OCI-LY1 (cell line): ENCODE measurements at regions not wholly inside any gene's neighbourhood (a gene's known extent, or its start where the extent isn't known, plus 50 kb on each side); places are given as distances from the start of the nearest gene placed in this dataset.

Experiments used
- H2AFZ ChIP-seq: fragments of 200-600 bp; sonication (generic), shearing (Covaris generic); 2 replicates; pipeline ENCODE4 v1.6.0; 2014; ENCODE audit warnings: antibody characterized with exemption, mild to moderate bottlenecking, low read length
- H3F3A ChIP-seq: fragments of 200-600 bp; sonication (generic), shearing (Covaris generic); 2 replicates; pipeline ENCODE4 v1.6.0; 2014; ENCODE audit warnings: mild to moderate bottlenecking, antibody characterized with exemption, low read length, moderate library complexity; ENCODE audit not compliant: insufficient read depth
- H3K27ac ChIP-seq: fragments of 200-600 bp; sonication (generic); 2 replicates; pipeline ENCODE4 v1.5.1; 2014; ENCODE audit warnings: low read length, mixed run types, mild to moderate bottlenecking, low read depth; ENCODE audit not compliant: poor library complexity, severe bottlenecking
- H3K27me3 ChIP-seq: fragments of 200-600 bp; sonication (generic); 2 replicates; pipeline ENCODE4 v1.6.0; 2014; ENCODE audit warnings: antibody characterized with exemption, mild to moderate bottlenecking, low read length, moderate library complexity; ENCODE audit not compliant: insufficient read depth
- H3K36me3 ChIP-seq: fragments of 200-600 bp; sonication (generic); 2 replicates; pipeline ENCODE4 v1.6.1; 2014; ENCODE audit warnings: mild to moderate bottlenecking, antibody characterized with exemption, low read length, moderate library complexity, mixed read lengths; ENCODE audit not compliant: insufficient read depth
- H3K4me1 ChIP-seq: fragments of 200-600 bp; sonication (generic); 2 replicates; pipeline ENCODE4 v1.5.1; 2014; ENCODE audit warnings: mild to moderate bottlenecking, low read length, moderate library complexity; ENCODE audit not compliant: insufficient read depth, severe bottlenecking
- H3K4me2 ChIP-seq: fragments of 200-600 bp; sonication (generic), shearing (Covaris generic); 2 replicates; pipeline ENCODE4 v1.6.1; 2014; ENCODE audit warnings: low read length
- H3K4me3 ChIP-seq: fragments of 200-600 bp; sonication (generic); 2 replicates; pipeline ENCODE4 v1.5.1; 2014; ENCODE audit warnings: low read length, low read depth, mild to moderate bottlenecking, mixed read lengths; ENCODE audit not compliant: poor library complexity, severe bottlenecking
- H3K79me2 ChIP-seq: fragments of 200-600 bp; shearing (Covaris generic); 2 replicates; pipeline ENCODE4 v1.6.1; 2016; ENCODE audit warnings: mixed run types, low read length, mixed read lengths; ENCODE audit not compliant: insufficient read depth
- H3K9ac ChIP-seq: fragments of 200-600 bp; sonication (generic), shearing (Covaris generic); 2 replicates; pipeline ENCODE4 v1.6.1; 2014; ENCODE audit warnings: mild to moderate bottlenecking, low read length, mixed read lengths
- H3K9me2 ChIP-seq: fragments of 200-600 bp; sonication (generic), shearing (Covaris generic); 2 replicates; pipeline ENCODE4 v1.6.1; 2014; ENCODE audit warnings: low read depth, mild to moderate bottlenecking, low read length, mixed read lengths
- H3K9me3 ChIP-seq: fragments of 200-600 bp; shearing (Covaris generic); 2 replicates; pipeline ENCODE4 v1.6.1; 2014; ENCODE audit warnings: low read length, mixed read lengths
- H4K20me1 ChIP-seq: fragments of 200-600 bp; sonication (generic), shearing (Covaris generic); 2 replicates; pipeline ENCODE4 v1.6.0; 2016; ENCODE audit warnings: mild to moderate bottlenecking, low read length; ENCODE audit not compliant: insufficient read depth
- CTCF ChIP-seq: fragments of 200-600 bp; sonication (generic), shearing (Covaris generic); IDR thresholded peaks from 2 replicates; pipeline ENCODE4 v1.5.1; 2017; ENCODE audit warnings: mild to moderate bottlenecking, antibody characterized with exemption, low read length, moderate library complexity, mixed read lengths
- EZH2 ChIP-seq: fragments of 200-600 bp; sonication (generic), shearing (Covaris generic); IDR thresholded peaks from 2 replicates; pipeline ENCODE4 v1.8.0; 2017; ENCODE audit warnings: borderline replicate concordance, mixed run types, mild to moderate bottlenecking, antibody characterized with exemption, low read length, moderate library complexity, mixed read lengths

GRCh38 chr11:112588252-112588694 lies 327.6 kb upstream of the PLET1 start:
- H3F3A ChIP-seq, result no peaks in the 10 kb centered on the region
- no peak overlapping the region for H3K4me3 ChIP-seq
- H3K9me3 ChIP-seq, result no peaks in the 10 kb centered on the region
- H3K9me2 ChIP-seq, result no peaks in the 10 kb centered on the region
- TF ChIP-seq EZH2 (no peak), CTCF (peak; percentile 93)
- no peaks in the 10 kb centered on the region for H3K36me3 ChIP-seq
- H3K9ac ChIP-seq, result no peak overlapping the region
- H3K79me2 ChIP-seq, result no peaks in the 10 kb centered on the region
- H4K20me1 ChIP-seq, result no peaks in the 10 kb centered on the region
- no peak overlapping the region for H2AFZ ChIP-seq
- no peak overlapping the region for H3K27ac ChIP-seq
- H3K4me1 ChIP-seq, result peaks cover 4% of the 10 kb centered on the region
- no peak overlapping the region for H3K4me2 ChIP-seq
- H3K27me3 ChIP-seq, result no peaks in the 10 kb centered on the region

GRCh38 chr11:112589155-112589554 lies 328.5 kb upstream of the PLET1 start:
- no peak overlapping the region for H3K9ac ChIP-seq
- no peaks in the 10 kb centered on the region for H3F3A ChIP-seq
- H3K4me2 ChIP-seq, result no peak overlapping the region
- no peaks in the 10 kb centered on the region for H4K20me1 ChIP-seq
- no peaks in the 10 kb centered on the region for H3K9me2 ChIP-seq
- H3K9me3 ChIP-seq, result no peaks in the 10 kb centered on the region
- H3K4me3 ChIP-seq, result no peak overlapping the region
- no peaks in the 10 kb centered on the region for H3K36me3 ChIP-seq
- no peaks in the 10 kb centered on the region for H3K27me3 ChIP-seq
- H3K4me1 ChIP-seq, result no peaks in the 10 kb centered on the region
- H3K27ac ChIP-seq, result no peak overlapping the region
- TF ChIP-seq CTCF, result no peak
- no peak for TF ChIP-seq EZH2
- H2AFZ ChIP-seq, result no peak overlapping the region
- H3K79me2 ChIP-seq, result no peaks in the 10 kb centered on the region

- TF ChIP-seq EZH2 (no peak), CTCF (no peak)
These were observed 330.1 kb upstream of the PLET1 start for GRCh38 chr11:112590764-112591163.

More at GRCh38 chr11:112590764-112591163, 330.1 kb upstream of the PLET1 start:
- H3K27ac ChIP-seq, result no peak overlapping the region
- H3K9me3 ChIP-seq, result no peaks in the 10 kb centered on the region
- no peaks in the 10 kb centered on the region for H3K4me1 ChIP-seq
- no peak overlapping the region for H2AFZ ChIP-seq
- H3K79me2 ChIP-seq, result no peaks in the 10 kb centered on the region
- no peak overlapping the region for H3K4me2 ChIP-seq
- H4K20me1 ChIP-seq, result no peaks in the 10 kb centered on the region
- no peaks in the 10 kb centered on the region for H3K9me2 ChIP-seq
- no peaks in the 10 kb centered on the region for H3F3A ChIP-seq
- no peak overlapping the region for H3K4me3 ChIP-seq
- no peak overlapping the region for H3K9ac ChIP-seq
- no peaks in the 10 kb centered on the region for H3K27me3 ChIP-seq
- no peaks in the 10 kb centered on the region for H3K36me3 ChIP-seq
